H1 (cell line): ENCODE measurements at regions not wholly inside any gene's neighbourhood (a gene's known extent, or its start where the extent isn't known, plus 50 kb on each side); places are given as distances from the start of the nearest gene placed in this dataset.

Source experiments
- HDAC6 ChIP-seq: IDR thresholded peaks from one replicate; pipeline ENCODE4 v1.7.1; 2012; ENCODE audit warnings: low read depth, mild to moderate bottlenecking, inconsistent platforms, low read length, moderate library complexity
- NRF1 ChIP-seq: IDR thresholded peaks from 2 replicates; pipeline ENCODE4 v1.6.1; 2011; ENCODE audit warnings: mild to moderate bottlenecking, low read depth, low read length, improper control_type of control experiment
- SP2 ChIP-seq: IDR thresholded peaks from 2 replicates; pipeline ENCODE4 v1.6.1; 2012; ENCODE audit warnings: mild to moderate bottlenecking, low read length, inconsistent platforms
- TAF7 ChIP-seq: optimal IDR thresholded peaks from 2 replicates; pipeline ENCODE3; 2011; ENCODE audit warnings: low read depth, mild to moderate bottlenecking, inconsistent platforms, low read length, moderate library complexity, borderline replicate concordance
- TF ChIP-seq, protein P1 (sequence below), 3 experiments: IDR thresholded peaks; 1 replicate in 2 of 3; 2 replicates in 1 of 3; pipeline versions ENCODE4 v1.5.1 to v1.6.1; 2011; ENCODE audit warnings: low read length in 3 of 3, mild to moderate bottlenecking in 3 of 3, inconsistent platforms in 2 of 3, low read depth in 1 of 3, moderate library complexity in 1 of 3; ENCODE audit not compliant: insufficient read depth in 1 of 3; ENCODE audit errors: control extremely low read depth in 1 of 3

GRCh38 chr1:4176841-4177240 is 276.8 kb upstream of the C1orf174 start (continued):
- no peak for TF ChIP-seq NRF1
- TF ChIP-seq SP2 = no peak
- TF ChIP-seq TAF7 = no peak
- TF ChIP-seq, protein P1, sequence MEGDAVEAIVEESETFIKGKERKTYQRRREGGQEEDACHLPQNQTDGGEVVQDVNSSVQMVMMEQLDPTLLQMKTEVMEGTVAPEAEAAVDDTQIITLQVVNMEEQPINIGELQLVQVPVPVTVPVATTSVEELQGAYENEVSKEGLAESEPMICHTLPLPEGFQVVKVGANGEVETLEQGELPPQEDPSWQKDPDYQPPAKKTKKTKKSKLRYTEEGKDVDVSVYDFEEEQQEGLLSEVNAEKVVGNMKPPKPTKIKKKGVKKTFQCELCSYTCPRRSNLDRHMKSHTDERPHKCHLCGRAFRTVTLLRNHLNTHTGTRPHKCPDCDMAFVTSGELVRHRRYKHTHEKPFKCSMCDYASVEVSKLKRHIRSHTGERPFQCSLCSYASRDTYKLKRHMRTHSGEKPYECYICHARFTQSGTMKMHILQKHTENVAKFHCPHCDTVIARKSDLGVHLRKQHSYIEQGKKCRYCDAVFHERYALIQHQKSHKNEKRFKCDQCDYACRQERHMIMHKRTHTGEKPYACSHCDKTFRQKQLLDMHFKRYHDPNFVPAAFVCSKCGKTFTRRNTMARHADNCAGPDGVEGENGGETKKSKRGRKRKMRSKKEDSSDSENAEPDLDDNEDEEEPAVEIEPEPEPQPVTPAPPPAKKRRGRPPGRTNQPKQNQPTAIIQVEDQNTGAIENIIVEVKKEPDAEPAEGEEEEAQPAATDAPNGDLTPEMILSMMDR (IDR thresholded peaks at IDR 0.05; ENCODE audit: control extremely low read depth in 1 of 3, insufficient read depth in 1 of 3, low read depth in 1 of 3, low read length in 3 of 3) = no peak
- no peak for TF ChIP-seq HDAC6
